ENCODE measurements at regions not wholly inside any gene's neighbourhood (a gene's known extent, or its start where the extent isn't known, plus 50 kb on each side); places are given as distances from the start of the nearest gene placed in this dataset.
"Not testable (repeated sequence)": the region's sequence is repeated elsewhere in the genome, so short reads cannot be mapped to it uniquely, and the experiment has no call there.

- no peak for DNase-seq (ENCODE audit: low spot score)
- H3K27ac Mint-ChIP-seq: no peak overlapping the region
- no peaks in the 10 kb centered on the region for H3K36me3 Mint-ChIP-seq (ENCODE audit: low read depth)
- peaks cover 4% of the 10 kb centered on the region for H3K9me3 Mint-ChIP-seq
- no peaks in the 10 kb centered on the region for H3K4me1 Mint-ChIP-seq (ENCODE audit: low read depth)
- H3K4me3 Mint-ChIP-seq: no peak overlapping the region
- no peaks in the 10 kb centered on the region for H3K27me3 Mint-ChIP-seq (ENCODE audit: insufficient read depth)
- intact Hi-C loops (cut with micrococcal nuclease): no loop called here
These were observed 429.1 kb upstream of the FRG1 start for GRCh38 chr4:189511581-189511980.

GRCh38 chr4:189513421-189513820 is 427.3 kb upstream of the FRG1 start:
- no peaks in the 10 kb centered on the region for H3K36me3 Mint-ChIP-seq (ENCODE audit: low read depth)
- no peak for DNase-seq (ENCODE audit: low spot score)
- H3K4me3 Mint-ChIP-seq: no peak overlapping the region
- no peaks in the 10 kb centered on the region for H3K27me3 Mint-ChIP-seq (ENCODE audit: insufficient read depth)
- intact Hi-C loops (cut with micrococcal nuclease): no loop called here
- H3K27ac Mint-ChIP-seq: no peak overlapping the region
- H3K9me3 Mint-ChIP-seq: peaks cover 4% of the 10 kb centered on the region
- H3K4me1 Mint-ChIP-seq (ENCODE audit: low read depth): no peaks in the 10 kb centered on the region

DNA sequence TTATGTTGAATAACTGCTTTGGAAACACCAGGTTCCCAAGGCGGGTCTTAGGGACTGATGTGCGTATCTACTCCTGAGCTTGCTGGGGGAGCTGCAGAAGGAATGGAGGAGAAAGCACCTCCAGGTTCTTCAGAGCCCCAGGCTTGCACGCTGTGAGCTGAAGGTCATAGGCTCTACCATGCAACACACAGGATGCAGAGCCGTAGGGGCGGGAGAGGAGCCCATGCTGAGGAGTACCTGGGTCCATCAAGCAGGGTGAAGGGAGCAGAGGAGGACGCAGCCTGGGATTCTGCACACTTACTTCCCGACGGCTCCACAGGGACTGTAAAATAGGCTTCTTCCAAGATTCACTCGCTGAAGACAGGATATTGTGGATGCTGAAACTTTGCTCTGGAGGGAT is 426.5 kb upstream of the FRG1 start:
- H3K27ac Mint-ChIP-seq: no peak overlapping the region
- H3K9me3 Mint-ChIP-seq: peaks cover 4% of the 10 kb centered on the region

GRCh38 chr4:189516902-189517301 is 423.8 kb upstream of the FRG1 start:
- DNase-seq (ENCODE audit: low spot score): no peak
- H3K9me3 Mint-ChIP-seq: peaks cover 2% of the 10 kb centered on the region
- intact Hi-C loops (cut with micrococcal nuclease): no loop called here
- H3K27ac Mint-ChIP-seq: no peak overlapping the region
- H3K27me3 Mint-ChIP-seq (ENCODE audit: insufficient read depth): no peaks in the 10 kb centered on the region
- no peak overlapping the region for H3K4me3 Mint-ChIP-seq
- H3K36me3 Mint-ChIP-seq (ENCODE audit: low read depth): no peaks in the 10 kb centered on the region
- no peaks in the 10 kb centered on the region for H3K4me1 Mint-ChIP-seq (ENCODE audit: low read depth)

More for the DNA sequence above, 426.5 kb upstream of the FRG1 start:
- H3K4me3 Mint-ChIP-seq: no peak overlapping the region
- no peaks in the 10 kb centered on the region for H3K27me3 Mint-ChIP-seq (ENCODE audit: insufficient read depth)
- H3K36me3 Mint-ChIP-seq (ENCODE audit: low read depth): no peaks in the 10 kb centered on the region
- intact Hi-C loops (cut with micrococcal nuclease): no loop called here
- H3K4me1 Mint-ChIP-seq (ENCODE audit: low read depth): no peaks in the 10 kb centered on the region
- no peak for DNase-seq (ENCODE audit: low spot score)

- no peak overlapping the region for H3K27ac Mint-ChIP-seq
- intact Hi-C loops (cut with micrococcal nuclease): no loop called here
- H3K27me3 Mint-ChIP-seq (ENCODE audit: insufficient read depth): no peaks in the 10 kb centered on the region
These were observed 421.5 kb upstream of the FRG1 start for GRCh38 chr4:189519186-189519585.

DNA sequence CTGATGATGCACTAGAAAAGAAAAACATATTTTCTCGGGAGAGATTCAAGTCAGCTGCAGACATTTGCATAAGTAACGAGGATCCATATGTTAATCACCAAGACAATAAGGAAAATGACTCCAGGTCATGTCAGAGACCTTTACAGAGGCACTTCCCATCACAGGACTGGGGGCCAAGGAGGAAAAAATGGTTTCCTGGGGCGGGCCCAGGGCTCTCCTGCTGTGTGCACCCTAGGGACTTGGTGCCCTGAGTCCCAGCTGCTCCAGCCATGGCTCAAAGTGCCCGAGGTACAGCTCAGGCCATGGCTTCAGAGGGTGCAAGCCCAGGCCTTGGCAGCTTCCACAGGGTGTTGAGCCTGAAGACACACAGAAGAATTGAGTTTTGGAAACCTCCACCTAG is 415.4 kb upstream of the FRG1 start:
- Mint-ChIP-seq H3K27ac (no peak overlapping the region), H3K4me3 (no peak overlapping the region), H3K9me3 (peaks cover 39% of the 10 kb centered on the region), H3K36me3 (ENCODE audit: low read depth) (no peaks in the 10 kb centered on the region), H3K27me3 (ENCODE audit: insufficient read depth) (no peaks in the 10 kb centered on the region), H3K4me1 (ENCODE audit: low read depth) (no peaks in the 10 kb centered on the region)
- no peak for DNase-seq (ENCODE audit: low spot score)
- intact Hi-C loops (cut with micrococcal nuclease): no loop called here

More at GRCh38 chr4:189519186-189519585, 421.5 kb upstream of the FRG1 start:
- no peaks in the 10 kb centered on the region for H3K36me3 Mint-ChIP-seq (ENCODE audit: low read depth)
- DNase-seq (ENCODE audit: low spot score): no peak
- H3K4me1 Mint-ChIP-seq (ENCODE audit: low read depth): no peaks in the 10 kb centered on the region
- H3K9me3 Mint-ChIP-seq: peaks cover 13% of the 10 kb centered on the region
- H3K4me3 Mint-ChIP-seq: no peak overlapping the region

GRCh38 chr4:189530848-189531247 is 409.8 kb upstream of the FRG1 start:
- intact Hi-C loops (cut with micrococcal nuclease): no loop called here
- no peaks in the 10 kb centered on the region for H3K27me3 Mint-ChIP-seq (ENCODE audit: insufficient read depth)
- H3K4me3 Mint-ChIP-seq: no peak overlapping the region
- H3K4me1 Mint-ChIP-seq (ENCODE audit: low read depth): no peaks in the 10 kb centered on the region
- H3K27ac Mint-ChIP-seq: no peak overlapping the region
- H3K36me3 Mint-ChIP-seq (ENCODE audit: low read depth): no peaks in the 10 kb centered on the region
- DNase-seq (ENCODE audit: low spot score): no peak
- H3K9me3 Mint-ChIP-seq: peaks cover 31% of the 10 kb centered on the region

GRCh38 chr4:189533603-189534002 is 407.1 kb upstream of the FRG1 start:
- Mint-ChIP-seq H3K27ac (no peak overlapping the region), H3K4me1 (ENCODE audit: low read depth) (no peaks in the 10 kb centered on the region), H3K4me3 (no peak overlapping the region), H3K36me3 (ENCODE audit: low read depth) (no peaks in the 10 kb centered on the region), H3K9me3 (peaks cover 25% of the 10 kb centered on the region), H3K27me3 (ENCODE audit: insufficient read depth) (no peaks in the 10 kb centered on the region)
- intact Hi-C loops (cut with micrococcal nuclease): no loop called here
- no peak for DNase-seq (ENCODE audit: low spot score)

DNA sequence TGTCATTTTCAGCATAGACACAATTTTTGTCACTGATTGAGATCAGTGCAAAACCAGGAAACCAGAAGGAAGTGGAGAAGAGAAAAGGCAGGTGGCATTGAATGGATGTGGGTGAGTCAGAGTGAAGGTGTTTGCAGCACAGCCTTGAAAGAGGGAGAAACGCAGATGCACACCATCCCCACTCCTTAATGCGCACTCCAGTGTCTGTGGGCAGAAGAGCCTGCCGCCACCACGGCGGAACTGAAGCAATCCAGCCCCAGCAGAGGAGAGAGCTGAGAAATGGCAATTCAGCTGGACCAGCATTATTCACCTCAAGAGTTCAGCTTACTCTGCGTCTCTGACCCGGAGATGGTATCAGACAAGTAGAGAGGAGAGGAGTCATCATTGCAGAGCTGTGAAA is 393.1 kb upstream of the FRG1 start:
- Mint-ChIP-seq H3K27me3 (ENCODE audit: insufficient read depth) (no peaks in the 10 kb centered on the region), H3K4me1 (ENCODE audit: low read depth) (no peaks in the 10 kb centered on the region), H3K4me3 (no peak overlapping the region), H3K27ac (no peak overlapping the region), H3K9me3 (no peaks in the 10 kb centered on the region), H3K36me3 (ENCODE audit: low read depth) (no peaks in the 10 kb centered on the region)
- intact Hi-C loops (cut with micrococcal nuclease): no loop called here
- no peak for DNase-seq (ENCODE audit: low spot score)

DNA sequence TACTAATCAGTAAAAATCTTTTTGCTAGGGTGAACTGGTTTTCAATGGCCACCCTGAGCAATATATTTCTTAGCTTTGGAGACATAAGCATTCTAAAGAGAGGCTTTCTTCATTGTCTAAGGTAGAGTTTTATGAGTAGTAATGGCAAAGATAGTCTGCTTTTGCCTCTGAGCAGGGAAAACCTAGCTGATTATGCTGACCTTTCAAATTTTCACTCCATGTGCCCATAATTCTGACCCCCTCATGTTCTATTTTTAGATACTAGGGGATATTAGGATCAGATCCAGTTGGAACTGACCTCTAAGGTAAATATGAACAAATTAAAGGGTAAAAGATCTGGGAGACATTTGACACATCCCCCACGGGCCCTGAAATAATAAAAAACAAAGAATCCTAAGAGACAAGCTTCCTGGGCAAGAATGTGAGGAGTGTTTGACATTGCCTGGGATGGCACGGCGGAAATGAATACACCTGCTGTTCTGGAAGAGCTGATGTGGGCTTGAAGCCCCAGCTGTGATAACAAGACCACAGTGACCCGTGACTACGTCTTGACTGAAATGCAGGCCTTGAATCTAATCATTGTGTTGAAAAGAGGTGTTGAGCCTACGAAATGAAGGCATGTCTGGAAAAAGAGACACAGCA is 392.1 kb upstream of the FRG1 start:
- no peak overlapping the region for H3K4me3 Mint-ChIP-seq

GRCh38 chr4:189551931-189552670 is 388.6 kb upstream of the FRG1 start:
- DNase-seq (ENCODE audit: low spot score); H3K27ac Mint-ChIP-seq; intact Hi-C loops (cut with micrococcal nuclease); H3K36me3 Mint-ChIP-seq (ENCODE audit: low read depth); H3K27me3 Mint-ChIP-seq (ENCODE audit: insufficient read depth); H3K9me3 Mint-ChIP-seq; H3K4me3 Mint-ChIP-seq; H3K4me1 Mint-ChIP-seq (ENCODE audit: low read depth): not testable (repeated sequence)

More for the DNA sequence above, 392.1 kb upstream of the FRG1 start:
- H3K4me1 Mint-ChIP-seq (ENCODE audit: low read depth): no peaks in the 10 kb centered on the region
- no peaks in the 10 kb centered on the region for H3K36me3 Mint-ChIP-seq (ENCODE audit: low read depth)
- DNase-seq (ENCODE audit: low spot score): no peak
- no peak overlapping the region for H3K27ac Mint-ChIP-seq
- intact Hi-C loops (cut with micrococcal nuclease): no loop called here
- H3K9me3 Mint-ChIP-seq: no peaks in the 10 kb centered on the region
- H3K27me3 Mint-ChIP-seq (ENCODE audit: insufficient read depth): no peaks in the 10 kb centered on the region

GRCh38 chr4:189560605-189561004 is 380.1 kb upstream of the FRG1 start:
- H3K4me3 Mint-ChIP-seq; H3K36me3 Mint-ChIP-seq (ENCODE audit: low read depth); H3K4me1 Mint-ChIP-seq (ENCODE audit: low read depth); H3K27me3 Mint-ChIP-seq (ENCODE audit: insufficient read depth); H3K27ac Mint-ChIP-seq; H3K9me3 Mint-ChIP-seq; intact Hi-C loops (cut with micrococcal nuclease); DNase-seq (ENCODE audit: low spot score): not testable (repeated sequence)

- intact Hi-C loops (cut with micrococcal nuclease); H3K9me3 Mint-ChIP-seq; H3K4me1 Mint-ChIP-seq (ENCODE audit: low read depth); H3K36me3 Mint-ChIP-seq (ENCODE audit: low read depth); H3K4me3 Mint-ChIP-seq; H3K27ac Mint-ChIP-seq; H3K27me3 Mint-ChIP-seq (ENCODE audit: insufficient read depth); DNase-seq (ENCODE audit: low spot score): not testable (repeated sequence)
These were observed 376.9 kb upstream of the FRG1 start for GRCh38 chr4:189563751-189564150.

Data from activated T-helper 1 cell treated with anti-CD3 and anti-CD28 coated beads, Interleukin-12 subunit alpha, Interleukin-12 subunit beta, Interleukin-2, Interleukin-4 antibody, amounts not matched to agents 30 ng/mL and 10 ng/mL and 1 ng/mL, durations not matched to agents 14 hours and 24 hours and 36 hours (primary cell).